Urinary bladder (tissue), 3 donors: ENCODE measurements at regions not wholly inside any gene's neighbourhood (a gene's known extent, or its start where the extent isn't known, plus 50 kb on each side); places are given as distances from the start of the nearest gene placed in this dataset.

ENCODE experiments used
- DNase-seq: peaks from one replicate; pipeline ENCODE4 v3.0.0-alpha.2; 2015; ENCODE audit errors: extremely low spot score
- H3K27ac ChIP-seq: one replicate; pipeline ENCODE4 v1.5.1; 2013; ENCODE audit warnings: low read depth, mild to moderate bottlenecking, moderate library complexity
- H3K36me3 ChIP-seq: one replicate; pipeline ENCODE4 v1.6.1; 2013; ENCODE audit warnings: mild to moderate bottlenecking, moderate library complexity; ENCODE audit not compliant: insufficient read depth
- H3K4me1 ChIP-seq: one replicate; pipeline ENCODE4 v1.6.1; 2013; ENCODE audit warnings: mild to moderate bottlenecking, moderate library complexity; ENCODE audit not compliant: insufficient read depth
- H3K4me3 ChIP-seq: one replicate; pipeline ENCODE4 v1.5.1; 2013; ENCODE audit warnings: low read depth, low read length
- WGBS: extraction: QIAGEN DNeasy Blood & Tissue Kit; methylation state at CpG from one replicate; pipeline ENCODE4 v1.1.7; 2013; 5-methylcytosine and 5-hydroxymethylcytosine counted together
- donor health status: healthy with polysubstance abuse.
- donor health status: healthy.

DNA sequence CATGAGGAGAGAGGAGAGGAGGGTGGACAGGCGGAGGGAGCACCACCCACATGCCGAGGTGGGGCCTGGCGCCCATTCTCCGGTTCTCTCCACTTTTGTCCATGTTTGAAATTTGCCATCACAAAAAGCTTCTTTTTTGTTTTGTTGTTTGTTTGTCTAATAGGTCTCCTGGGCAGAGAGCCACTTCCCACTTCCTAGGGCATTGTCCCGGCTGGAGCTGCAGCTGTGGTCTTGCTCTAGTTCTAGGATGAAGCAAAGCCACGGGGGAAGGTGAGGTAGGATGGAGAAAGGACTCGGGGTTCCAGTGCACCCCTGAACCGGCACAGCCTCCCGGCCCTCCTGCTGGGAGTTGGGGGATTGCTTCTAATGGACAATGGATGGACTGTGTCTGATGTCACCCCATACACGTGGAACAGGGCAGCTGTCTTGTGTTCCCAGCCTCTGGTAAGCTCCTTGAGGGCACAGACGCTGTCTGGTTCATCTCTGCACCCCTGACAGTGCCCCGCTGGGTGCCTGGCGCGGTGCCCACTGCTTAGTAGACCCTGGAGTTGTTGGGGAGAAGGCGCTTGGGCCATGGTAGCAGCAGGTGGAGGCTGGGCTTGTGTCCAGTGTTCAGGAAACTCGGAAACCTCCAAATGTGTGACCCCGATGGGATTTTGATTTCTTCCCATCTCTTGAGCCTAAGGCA is 278.4 kb downstream of the NDUFA10 start:
- 82% methylated on average over 17 of the region's 17 CpGs for WGBS
- H3K4me1 ChIP-seq, result no peaks in the 10 kb centered on the region
- no peak overlapping the region for H3K27ac ChIP-seq
- no peaks in the 10 kb centered on the region for H3K36me3 ChIP-seq
- DNase-seq, result no peak
- H3K4me3 ChIP-seq, result no peak overlapping the region

DNA sequence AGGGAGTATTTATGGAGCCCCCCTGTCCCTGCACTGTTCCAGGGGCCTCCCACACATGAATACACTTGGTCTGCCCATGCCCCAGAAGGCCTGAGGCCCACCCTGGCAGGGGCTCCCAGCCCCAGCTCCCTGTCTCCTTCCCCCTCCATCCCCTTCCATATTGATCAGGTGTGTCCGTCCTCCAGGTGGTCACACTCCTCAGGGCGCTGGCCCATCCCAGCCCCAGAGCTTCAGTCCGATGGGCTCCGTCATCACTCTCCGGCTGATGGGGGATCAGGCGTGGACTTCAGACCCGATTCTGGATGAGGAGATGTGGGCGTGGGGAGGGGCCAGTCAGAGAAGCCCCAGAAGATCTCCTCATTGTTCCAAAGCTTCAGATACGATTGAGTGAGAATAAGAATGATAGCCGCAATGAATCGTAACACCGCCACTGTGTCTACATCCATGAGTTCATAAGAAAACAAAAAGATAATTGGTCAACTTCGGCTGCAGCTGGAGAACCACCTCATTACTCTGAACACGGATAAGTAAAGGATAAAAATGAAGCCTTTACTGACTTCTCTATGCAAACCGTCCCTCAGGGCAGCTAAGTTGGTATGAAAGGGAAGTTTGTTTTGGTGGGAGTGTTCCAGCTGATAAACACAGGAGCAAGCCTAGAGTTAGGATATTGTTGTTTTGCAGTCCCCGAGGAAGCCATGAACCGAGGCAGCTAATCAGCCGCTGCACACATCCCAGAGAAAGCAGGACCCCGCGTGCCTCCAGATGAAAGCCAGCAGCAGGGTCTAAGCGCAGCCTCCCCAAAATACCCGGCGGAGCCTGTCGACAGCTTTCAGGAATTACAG is 279.5 kb downstream of the NDUFA10 start:
- WGBS, result 67% methylated on average over 24 of the region's 24 CpGs
- Histone ChIP-seq H3K36me3 (no peaks in the 10 kb centered on the region), H3K4me3 (no peak overlapping the region), H3K27ac (no peak overlapping the region), H3K4me1 (no peaks in the 10 kb centered on the region)
- no peak for DNase-seq

DNA sequence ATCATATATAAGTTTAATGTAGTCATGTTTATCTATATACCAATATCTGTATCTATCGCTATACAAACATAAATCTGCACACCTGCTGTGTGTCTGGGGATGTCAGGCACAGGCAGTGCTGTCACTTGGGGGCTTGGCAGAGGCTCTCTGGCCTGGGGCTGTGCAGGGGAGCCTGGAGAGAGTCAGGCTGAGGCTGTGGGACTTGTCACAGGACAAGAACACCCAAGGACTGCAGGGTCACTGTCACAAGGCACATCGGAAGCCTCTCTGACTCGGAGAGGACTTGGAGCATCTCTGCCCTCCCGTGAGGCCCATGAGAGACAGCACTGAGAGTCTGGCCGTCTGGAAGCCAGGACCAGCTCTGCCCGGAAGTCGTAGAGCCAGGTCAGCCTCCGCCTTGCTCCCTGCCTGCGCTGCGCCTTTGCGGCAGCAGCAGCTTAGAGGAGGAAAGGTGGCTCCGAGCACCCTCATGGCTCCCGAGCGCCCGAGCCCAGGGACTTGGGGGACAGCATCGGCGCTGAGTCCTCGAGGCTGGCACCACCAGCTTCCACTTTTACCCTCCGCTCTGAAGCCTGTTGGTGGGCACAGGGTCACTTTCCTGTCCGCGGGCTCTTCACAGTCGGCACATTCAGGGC is 280.3 kb downstream of the NDUFA10 start:
- no peak for DNase-seq
- WGBS, result 90% methylated on average over 22 of the region's 22 CpGs

DNA sequence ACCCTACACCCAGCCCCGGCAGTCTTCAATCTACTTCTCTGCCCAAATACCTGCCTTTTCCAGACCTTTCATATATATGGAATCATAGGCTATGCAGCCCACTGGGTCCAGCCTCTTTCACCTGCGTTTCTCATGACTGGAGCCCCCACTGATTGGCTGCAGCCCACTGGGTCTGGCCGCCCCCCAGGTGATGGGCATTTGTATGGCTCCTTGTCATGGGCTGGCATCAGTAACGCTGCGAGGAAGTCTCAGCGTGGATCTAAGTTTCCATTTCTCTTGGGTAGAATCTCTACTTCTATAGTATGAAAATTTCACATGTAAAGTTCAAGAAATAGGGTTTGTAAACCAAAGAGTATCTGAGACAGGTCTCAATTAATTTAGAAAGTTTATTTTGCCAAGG is 281.9 kb downstream of the NDUFA10 start:
- Histone ChIP-seq H3K27ac (no peak overlapping the region), H3K4me1 (no peaks in the 10 kb centered on the region), H3K4me3 (no peak overlapping the region), H3K36me3 (no peaks in the 10 kb centered on the region)
- 92% methylated on average over 6 of the region's 6 CpGs for WGBS
- no peak for DNase-seq

More for the DNA sequence above, 280.3 kb downstream of the NDUFA10 start:
- no peak overlapping the region for H3K27ac ChIP-seq
- H3K4me1 ChIP-seq, result no peaks in the 10 kb centered on the region
- H3K36me3 ChIP-seq, result no peaks in the 10 kb centered on the region
- H3K4me3 ChIP-seq, result no peak overlapping the region

DNA sequence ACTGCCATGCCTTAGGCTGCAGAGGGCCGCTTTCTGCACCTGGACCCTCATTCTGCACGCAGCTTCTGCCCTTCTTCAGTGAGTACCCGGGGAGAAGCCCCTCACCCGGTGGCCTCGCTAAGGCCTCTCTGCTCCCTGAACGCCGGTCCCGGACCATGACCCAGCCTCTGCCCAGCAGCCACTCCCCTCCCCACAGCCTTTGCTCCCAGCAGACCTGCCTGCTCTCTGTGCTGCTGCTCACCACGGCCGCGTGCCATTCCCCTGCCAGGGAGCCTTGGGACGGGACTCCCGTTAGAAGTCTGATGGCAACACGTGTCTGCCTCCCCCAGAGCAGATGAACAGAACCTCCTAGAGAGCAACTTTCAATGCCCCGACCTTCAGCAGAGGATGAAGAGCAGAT is 282.8 kb downstream of the NDUFA10 start:
- no peak for DNase-seq
- Histone ChIP-seq H3K4me3 (no peak overlapping the region), H3K36me3 (no peaks in the 10 kb centered on the region), H3K27ac (no peak overlapping the region), H3K4me1 (no peaks in the 10 kb centered on the region)
- 76% methylated on average over 15 of the region's 15 CpGs for WGBS

DNA sequence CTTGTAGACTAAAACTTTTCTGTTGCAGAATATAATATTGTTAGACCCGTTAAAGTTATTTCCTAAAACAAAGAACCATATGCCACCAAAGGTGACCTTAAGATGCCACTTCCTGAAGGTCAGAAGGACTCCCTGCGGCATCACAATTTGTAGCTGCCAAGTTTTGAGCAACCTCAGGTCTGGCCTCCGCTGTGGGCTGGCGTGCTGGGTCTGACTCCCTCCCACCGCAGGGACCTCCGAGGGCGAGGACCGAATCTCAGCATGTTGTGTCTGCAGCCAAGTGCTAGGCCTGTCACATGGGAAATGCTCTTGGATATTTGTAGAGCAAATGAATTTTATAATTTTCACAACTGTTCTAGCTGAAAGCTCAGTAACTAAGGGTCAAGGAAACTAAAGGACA is 285.9 kb downstream of the NDUFA10 start:
- no peak overlapping the region for H3K27ac ChIP-seq
- 86% methylated on average over 8 of the region's 8 CpGs for WGBS

DNA sequence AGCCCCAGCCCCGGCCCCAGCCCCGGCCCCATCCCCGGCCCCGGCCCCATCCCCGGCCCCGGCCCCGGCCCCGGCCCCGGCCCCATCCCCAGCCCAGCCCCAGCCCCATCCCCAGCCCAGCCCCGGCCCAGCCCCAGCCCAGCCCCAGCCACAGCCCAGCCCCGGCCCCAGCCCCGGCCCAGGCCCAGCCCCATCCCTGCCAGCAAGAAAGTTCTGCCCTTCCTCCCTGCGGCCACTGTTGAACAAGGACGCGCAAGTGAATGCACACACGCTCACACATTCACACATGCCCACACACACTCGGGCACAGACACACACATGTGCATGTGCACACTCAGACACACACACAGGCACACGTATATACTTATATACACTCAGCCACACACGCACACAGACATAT is 287.0 kb downstream of the NDUFA10 start:
- H3K27ac ChIP-seq, result no peak overlapping the region
- H3K4me1 ChIP-seq, result no peaks in the 10 kb centered on the region
- H3K36me3 ChIP-seq, result no peaks in the 10 kb centered on the region
- H3K4me3 ChIP-seq, result no peak overlapping the region
- WGBS, result 67% methylated on average over 19 of the region's 19 CpGs
- DNase-seq, result no peak

More for the DNA sequence above, 285.9 kb downstream of the NDUFA10 start:
- DNase-seq, result no peak
- H3K4me3 ChIP-seq, result no peak overlapping the region
- no peaks in the 10 kb centered on the region for H3K36me3 ChIP-seq
- no peaks in the 10 kb centered on the region for H3K4me1 ChIP-seq

DNA sequence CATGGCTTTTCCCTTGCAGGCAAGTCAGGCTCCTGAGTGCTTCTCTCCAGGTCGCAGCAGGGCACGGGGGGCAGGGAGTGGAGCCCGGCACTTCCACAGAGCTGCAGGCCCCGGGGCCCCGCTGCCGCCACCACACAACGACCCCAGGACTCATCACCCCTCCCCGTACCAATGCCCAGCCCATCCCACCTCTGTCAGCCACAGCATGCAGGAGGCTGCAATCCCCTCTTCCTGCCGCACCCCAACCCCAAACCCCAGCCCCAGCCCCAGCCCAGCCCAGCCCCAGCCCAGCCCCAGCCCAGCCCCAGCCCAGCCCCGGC is 288.0 kb downstream of the NDUFA10 start:
- DNase-seq, result no peak
- Histone ChIP-seq H3K36me3 (no peaks in the 10 kb centered on the region), H3K4me1 (no peaks in the 10 kb centered on the region), H3K4me3 (no peak overlapping the region), H3K27ac (no peak overlapping the region)
- WGBS, result 93% methylated on average over 10 of the region's 10 CpGs

DNA sequence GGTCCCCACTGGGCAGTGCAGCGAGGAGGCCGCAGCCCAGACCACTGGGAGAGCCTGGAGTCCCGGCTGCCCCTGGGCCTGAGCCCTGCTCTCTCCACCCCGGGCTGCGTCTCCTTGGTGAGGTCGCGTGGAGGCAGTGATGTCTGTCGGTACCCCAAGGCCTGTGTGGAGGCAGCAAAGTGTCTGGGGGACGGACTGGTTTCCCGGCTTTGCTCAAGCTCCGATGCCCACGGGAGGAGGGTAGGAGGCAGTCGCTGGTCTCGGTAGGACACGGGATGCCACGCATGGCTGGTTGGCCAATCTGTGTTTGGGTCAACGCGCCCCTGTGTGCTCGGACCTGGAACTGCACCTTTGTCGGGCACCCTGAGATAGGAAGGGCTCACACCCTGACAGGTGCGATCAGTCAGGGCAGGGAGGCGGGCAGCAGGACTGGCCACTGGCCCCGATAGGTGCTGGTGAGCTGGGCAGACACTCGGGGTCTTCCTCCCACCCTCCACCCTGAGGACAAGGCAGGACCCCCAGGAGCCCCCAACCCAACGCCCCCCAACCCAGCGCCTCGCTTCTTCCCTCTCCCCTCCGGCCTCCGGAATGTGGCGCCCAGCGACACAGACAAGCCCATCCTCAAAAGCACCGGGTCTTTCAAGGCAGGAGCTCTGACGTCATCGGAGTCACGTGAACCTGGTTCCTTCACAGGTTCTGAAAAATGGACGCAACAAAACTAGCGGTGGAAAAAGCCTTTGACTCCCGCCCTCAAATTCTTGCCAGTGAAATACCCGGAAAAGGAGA is 288.6 kb downstream of the NDUFA10 start:
- no peak overlapping the region for H3K4me3 ChIP-seq
- no peak for DNase-seq
- H3K36me3 ChIP-seq, result no peaks in the 10 kb centered on the region
- WGBS, result 93% methylated on average over 39 of the region's 39 CpGs
- H3K27ac ChIP-seq, result no peak overlapping the region
- H3K4me1 ChIP-seq, result no peaks in the 10 kb centered on the region

DNA sequence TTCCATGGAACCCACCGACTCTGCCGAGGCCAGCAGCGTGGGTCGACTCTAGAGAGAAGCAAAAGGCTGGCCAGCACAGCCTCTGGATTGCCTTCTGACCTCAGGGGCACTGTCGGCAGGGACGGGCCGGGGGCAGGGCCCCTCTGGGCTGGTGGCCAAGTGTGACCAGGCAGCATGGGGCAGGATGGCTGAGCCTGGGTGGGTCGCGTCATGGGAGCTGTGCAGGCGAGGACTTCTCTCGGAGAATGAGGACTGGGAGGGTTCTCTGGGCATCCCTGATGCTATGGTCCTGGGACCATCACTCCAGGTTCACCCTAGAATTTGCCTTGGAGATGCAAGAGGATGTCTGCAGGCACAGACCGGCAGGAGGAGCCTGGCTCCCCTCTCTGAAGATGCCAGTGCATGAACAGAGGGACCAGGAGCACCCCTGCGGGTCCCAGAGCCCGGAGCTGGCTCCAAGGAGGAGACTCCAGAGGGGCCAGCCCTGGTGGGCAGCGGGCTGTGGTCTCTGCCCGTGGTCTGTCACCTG is 289.2 kb downstream of the NDUFA10 start:
- DNase-seq, result no peak
- no peak overlapping the region for H3K27ac ChIP-seq
- H3K4me3 ChIP-seq, result no peak overlapping the region
- 73% methylated on average over 16 of the region's 16 CpGs for WGBS
- H3K36me3 ChIP-seq, result no peaks in the 10 kb centered on the region
- no peaks in the 10 kb centered on the region for H3K4me1 ChIP-seq

DNA sequence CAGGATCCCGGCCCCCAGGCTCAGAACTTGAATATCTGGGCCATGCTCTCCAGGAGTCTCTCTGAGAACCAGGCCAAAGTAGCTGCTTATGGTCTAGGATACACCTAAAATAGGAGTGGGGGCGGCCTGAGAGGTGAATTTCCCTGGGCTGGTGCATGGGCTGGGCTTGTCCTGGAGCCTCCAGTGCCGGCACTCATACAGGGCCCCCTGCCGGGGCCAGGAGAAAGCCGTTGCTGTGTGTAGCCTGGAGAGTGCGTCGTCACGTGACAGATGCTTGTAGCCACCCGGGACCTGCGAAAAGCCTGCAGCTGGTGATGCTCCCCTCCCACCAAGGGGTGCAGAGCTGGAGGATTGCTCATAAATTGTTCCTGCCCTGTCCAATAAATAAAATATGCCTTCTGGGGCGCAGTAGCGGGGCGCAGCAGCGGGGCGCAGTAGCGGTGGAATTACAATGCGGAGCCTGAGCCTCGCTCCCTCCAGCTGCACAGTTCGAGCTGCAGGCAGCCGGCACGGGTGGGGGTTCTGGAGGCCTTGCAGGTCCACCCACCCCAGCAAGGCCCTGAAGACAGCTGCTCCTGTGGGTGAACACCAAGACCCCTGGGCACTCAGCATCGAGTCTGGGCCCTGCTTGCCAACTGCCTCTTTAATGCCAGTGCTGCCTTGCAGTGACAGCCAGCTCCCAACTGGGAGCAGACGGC is 289.9 kb downstream of the NDUFA10 start:
- no peak for DNase-seq
- 49% methylated on average over 23 of the region's 23 CpGs for WGBS
- no peaks in the 10 kb centered on the region for H3K4me1 ChIP-seq
- no peak overlapping the region for H3K27ac ChIP-seq
- H3K36me3 ChIP-seq, result no peaks in the 10 kb centered on the region
- no peak overlapping the region for H3K4me3 ChIP-seq

DNA sequence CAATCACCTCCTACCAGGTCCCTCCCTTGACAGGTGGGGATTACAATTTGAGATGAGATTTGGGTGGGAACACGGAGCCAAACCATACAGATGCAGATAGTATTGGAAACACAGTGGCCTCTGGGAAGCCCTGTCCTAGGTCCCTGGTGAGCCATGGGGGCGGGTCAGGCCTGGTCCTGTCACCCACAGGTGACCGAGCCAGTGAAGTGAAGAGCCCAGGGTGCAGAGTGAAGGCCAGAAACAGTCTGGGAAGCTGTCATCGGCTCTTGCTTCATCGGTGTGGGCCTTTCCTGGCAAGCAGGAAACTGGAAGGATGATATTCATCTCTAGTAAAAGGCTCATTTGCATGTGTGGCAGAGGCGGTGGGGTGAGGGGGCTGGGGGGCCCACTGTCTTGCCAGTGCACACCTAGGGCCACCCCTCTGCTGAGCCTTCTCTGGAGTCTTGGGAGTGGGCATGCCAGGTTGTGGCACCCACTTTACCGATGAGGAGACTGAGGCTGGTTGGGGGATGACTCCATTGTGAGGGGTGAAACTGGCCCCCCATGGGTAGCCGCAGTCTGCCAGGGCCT is 290.6 kb downstream of the NDUFA10 start:
- no peak for DNase-seq
- H3K4me3 ChIP-seq, result no peak overlapping the region

DNA sequence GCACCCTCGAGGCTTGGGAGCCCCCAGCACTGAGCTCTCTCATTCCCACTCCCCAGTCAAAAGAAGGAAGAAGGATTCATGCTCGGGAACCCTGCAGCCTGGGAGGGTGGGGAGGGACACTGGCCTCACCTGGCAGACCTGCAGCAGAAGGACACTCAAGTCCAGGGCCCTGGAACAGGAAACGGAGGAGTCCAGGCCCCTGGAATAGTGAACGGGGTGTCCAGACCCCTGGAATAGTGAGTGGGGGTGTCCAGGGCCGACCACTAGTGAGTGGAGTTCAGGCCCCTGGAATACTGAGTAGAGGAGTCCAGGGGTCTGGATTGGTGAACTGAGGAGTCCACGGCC is 292.5 kb downstream of the NDUFA10 start:
- 84% methylated on average over 6 of the region's 6 CpGs for WGBS
- H3K4me3 ChIP-seq, result no peak overlapping the region
- no peak overlapping the region for H3K27ac ChIP-seq
- DNase-seq, result no peak
- H3K4me1 ChIP-seq, result no peaks in the 10 kb centered on the region
- no peaks in the 10 kb centered on the region for H3K36me3 ChIP-seq

More for the DNA sequence above, 290.6 kb downstream of the NDUFA10 start:
- no peaks in the 10 kb centered on the region for H3K4me1 ChIP-seq
- WGBS, result 82% methylated on average over 8 of the region's 8 CpGs
- H3K27ac ChIP-seq, result no peak overlapping the region
- H3K36me3 ChIP-seq, result no peaks in the 10 kb centered on the region
